NCI-H2227 (cell line): ENCODE measurements at regions not wholly inside any gene's neighbourhood (a gene's known extent, or its start where the extent isn't known, plus 50 kb on each side); places are given as distances from the start of the nearest gene placed in this dataset.

Source experiments
- DNase-seq: peaks from one replicate; lab custom pipeline; 2025; ENCODE audit not compliant: unreplicated experiment; lab: John Stamatoyannopoulos, UW

DNA sequence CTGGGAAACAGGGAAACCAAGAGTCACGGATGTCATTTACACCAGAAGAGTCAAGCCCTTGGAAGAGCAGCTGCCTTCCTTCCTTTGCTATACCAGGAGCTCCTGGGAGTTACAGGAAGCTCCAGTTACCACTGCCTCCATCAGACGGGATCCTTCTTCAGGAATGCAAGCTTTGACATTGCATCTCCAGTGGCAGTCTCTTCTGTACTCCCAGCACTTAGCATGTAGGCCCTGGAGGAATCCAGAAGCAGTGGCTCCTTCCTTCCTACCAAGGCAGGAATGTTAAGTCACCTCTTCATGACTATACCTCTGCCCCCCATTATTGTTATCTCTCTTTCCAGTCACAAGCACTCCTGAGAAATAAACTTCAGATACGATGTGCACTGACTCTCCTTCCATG is 836.0 kb downstream of the MAFB start:
- DNase-seq, result no peak

DNA sequence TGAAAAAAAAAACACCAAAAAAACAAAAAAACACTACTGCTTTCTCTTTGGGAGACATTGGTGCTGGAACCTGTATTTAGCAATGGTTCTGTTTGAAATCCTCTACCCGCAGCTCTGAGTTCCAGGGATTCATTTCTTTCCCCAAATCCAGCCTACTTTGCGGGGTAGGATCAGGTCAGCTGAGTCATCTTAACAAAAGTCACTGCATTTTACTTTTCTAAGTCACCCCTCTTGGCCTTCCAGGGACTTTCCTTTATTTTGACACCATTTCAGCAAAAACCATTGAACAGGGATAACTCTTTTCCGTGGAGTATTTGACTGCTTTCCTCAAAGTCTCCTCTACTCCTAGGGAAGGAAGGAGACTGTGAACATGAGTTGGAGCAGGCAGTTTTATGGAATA is 837.6 kb downstream of the MAFB start:
- no peak for DNase-seq

DNA sequence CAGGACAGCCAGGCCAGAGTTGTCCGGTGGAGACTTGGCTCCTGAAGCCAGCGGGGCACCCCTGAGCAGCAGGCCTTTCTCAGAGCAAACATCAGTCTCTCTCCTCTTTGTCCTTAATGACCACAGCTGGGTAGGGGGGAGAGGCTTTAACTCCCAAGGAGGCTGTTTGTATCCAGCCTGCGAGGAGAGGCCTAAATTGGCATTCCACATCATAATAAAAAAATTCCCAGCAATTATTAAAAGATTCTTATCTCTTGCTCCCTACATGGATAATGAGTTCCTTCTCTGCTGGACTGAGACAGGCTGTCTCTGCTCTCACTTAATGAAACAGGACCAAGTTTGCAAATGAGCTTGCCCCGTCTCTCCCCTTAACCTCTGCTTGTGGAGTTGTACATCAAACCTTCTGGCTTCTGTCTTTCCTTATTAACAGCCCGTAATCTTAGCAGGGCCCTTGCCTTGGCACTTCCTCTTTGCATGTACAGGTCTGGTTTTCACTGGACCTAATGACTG is 838.2 kb downstream of the MAFB start:
- no peak for DNase-seq

DNA sequence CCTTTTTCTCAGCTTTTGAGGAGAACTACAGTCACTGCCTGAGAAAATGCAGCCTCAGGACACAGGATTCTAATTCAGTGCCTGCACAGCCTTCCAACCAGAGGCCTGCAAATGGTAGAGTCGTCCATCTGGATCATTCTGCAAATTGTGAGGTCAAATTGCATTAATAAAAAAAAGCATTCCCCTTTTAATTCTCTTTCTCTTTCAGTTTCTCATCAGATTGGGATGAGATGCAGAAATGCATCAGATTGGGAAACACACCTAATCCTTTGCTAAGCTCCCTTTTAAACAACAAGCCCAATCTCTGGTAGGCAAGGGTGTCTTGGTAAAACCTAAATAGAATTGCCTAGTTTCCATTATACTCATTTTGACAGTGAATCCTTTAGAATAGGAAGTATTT is 838.8 kb downstream of the MAFB start:
- no peak for DNase-seq

DNA sequence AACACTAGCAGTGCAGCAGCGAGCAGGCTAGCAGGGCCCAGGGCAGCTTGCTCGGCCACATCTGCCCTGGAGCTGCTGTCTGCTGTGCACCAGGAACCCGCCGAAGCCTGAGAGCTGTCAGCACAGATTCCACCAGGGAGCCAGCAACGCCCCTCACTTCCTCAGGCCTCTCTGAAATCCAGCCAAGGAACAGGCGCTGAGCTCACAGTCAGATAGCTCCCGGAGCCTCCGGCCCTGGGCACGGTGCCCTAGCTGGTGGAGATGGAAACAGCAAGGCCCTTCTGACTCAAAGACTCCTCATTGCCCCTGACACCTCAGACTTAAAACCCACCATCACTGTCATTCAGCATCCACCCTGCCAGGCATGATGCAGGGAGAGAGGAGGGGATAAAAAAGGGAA is 839.4 kb downstream of the MAFB start:
- peak; percentile 62 for DNase-seq

DNA sequence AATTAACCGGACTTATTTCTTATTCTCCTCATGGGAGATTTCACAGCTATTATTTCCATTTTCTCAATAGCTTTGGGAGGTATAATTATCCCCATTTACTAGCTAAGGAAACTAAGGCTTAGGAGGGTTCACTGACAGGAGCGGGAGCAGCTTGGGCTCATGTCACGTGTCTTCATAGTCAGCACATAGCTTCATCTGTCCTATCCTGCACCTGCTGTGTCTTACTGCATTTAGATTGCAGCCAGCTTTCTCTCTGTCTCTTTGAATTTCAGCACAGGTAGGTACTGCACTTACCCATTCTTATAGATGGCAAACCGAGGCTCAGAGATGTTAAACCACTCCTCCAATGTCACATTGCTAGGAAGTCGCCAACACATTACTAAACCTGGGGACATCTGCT is 839.9 kb downstream of the MAFB start:
- DNase-seq, result peak; percentile 23

DNA sequence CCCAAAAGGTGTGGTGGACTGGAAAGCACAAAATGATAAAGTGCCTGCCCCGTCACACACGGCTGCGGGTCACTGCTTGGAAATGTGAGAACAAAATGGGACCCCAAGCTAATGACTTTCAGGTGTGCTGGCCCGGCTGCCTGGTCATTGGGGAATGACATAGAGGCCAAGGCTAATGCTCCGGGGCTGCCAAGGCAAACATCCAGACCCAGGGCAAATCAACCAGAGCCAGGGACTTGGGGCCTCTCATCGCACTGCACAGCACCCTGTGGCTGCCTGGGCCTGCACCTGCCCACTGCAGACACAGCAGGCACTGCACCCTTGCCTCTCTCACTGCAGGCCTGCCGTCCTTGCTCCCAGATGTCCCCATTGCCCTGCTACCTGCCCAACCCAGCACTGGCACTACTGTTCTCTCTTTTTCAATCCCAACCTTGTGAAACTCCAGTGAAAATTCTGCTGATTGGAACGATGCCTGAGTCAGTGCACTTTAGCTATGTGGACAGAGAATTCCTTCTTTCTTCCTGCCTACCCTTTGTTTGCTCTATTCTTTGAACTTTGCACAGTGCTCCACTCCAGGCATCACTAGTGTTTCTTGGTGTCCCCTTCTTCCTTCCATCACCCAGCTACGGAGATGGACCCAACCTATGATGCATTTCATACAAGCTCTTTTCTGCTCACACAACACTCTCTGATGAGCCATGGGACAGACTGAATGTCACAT is 849.5 kb downstream of the MAFB start:
- DNase-seq, result no peak

DNA sequence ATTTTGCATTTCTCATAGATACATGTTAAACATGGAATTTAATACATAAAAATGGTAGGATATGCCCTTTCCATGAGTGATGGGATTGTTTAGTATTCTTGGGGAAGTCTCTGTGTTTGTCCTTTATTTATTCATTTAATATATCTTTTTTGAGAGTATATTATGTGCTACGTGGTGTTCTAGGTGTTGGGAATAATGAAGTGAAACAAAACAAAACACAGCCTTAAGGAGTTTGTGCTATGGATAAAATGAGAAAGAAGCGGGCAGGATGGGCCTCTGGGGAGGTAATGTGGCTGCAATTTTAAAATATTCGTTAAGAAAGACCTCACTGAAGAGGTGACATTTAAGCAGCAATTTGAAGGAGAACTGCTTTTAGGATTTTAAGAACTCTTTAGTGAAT is 851.5 kb downstream of the MAFB start:
- no peak for DNase-seq

DNA sequence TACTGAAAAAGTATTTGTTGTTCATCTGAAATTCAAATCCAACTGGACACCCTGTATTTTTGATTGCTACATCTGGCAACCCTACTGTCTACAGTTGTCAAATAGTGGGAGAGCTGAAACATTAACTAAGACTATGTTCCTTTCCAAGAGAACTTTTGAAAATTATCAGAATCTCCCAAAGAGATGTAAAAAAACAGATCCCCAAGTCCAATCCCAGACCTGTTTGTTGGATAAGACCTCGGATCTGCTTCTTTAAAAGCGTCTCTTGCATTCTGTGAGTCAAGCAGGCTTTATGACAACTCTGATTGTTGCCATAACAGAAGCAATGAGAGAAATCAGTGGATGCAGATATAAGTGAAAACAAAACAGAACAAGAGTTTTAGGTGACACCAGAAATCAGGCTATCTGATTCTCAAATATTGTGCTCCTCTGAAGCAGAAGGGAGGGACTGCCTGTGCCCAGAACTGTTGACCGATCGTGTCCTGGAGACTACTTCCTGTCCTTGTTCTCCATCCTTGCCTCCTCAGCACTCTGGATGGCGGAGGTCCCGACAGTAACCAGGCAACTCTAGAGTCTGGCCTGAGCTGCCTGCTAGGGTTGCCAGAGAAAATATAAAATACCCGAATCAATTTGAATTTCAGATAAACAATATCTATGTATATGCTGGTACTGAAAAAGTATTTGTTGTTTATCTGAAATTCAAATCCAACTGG is 853.8 kb downstream of the MAFB start:
- no peak for DNase-seq

DNA sequence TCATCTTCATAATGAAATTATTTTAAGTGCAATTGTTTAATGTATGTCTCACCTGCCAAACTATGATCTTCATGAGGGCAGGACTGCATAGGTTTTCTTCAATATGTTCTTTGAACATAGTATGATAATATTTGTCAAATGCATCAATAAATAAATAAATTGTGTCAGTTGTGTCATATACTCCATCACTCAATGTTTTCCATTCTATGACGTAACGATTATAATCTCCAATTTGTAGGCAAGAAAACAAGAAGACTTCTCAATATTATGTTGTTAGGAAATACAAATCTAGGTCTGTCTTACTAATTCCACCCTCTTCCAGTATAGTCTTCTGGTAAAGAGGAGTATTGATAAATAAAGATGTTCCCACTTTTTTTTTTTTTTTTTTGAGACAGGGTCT is 858.1 kb downstream of the MAFB start:
- no peak for DNase-seq

DNA sequence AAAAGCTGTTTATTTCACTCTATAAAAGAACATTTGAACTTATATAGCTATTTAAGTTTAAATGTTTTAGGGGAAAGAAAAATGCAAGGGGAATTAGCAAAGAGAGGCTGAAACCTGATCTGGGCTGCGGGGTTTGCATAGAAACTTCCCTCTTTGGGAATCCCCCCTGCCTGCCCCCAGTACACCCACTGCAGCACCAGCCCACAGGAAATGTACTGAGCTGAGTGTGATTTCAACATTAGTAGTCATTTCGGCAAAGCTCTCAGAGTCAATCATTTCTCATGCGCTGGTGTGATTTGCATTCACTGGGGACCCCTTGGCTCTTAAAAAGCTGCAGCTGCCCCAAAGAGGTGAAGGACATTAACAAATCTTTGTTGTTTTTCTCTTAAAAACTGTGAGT is 859.4 kb downstream of the MAFB start:
- no peak for DNase-seq

DNA sequence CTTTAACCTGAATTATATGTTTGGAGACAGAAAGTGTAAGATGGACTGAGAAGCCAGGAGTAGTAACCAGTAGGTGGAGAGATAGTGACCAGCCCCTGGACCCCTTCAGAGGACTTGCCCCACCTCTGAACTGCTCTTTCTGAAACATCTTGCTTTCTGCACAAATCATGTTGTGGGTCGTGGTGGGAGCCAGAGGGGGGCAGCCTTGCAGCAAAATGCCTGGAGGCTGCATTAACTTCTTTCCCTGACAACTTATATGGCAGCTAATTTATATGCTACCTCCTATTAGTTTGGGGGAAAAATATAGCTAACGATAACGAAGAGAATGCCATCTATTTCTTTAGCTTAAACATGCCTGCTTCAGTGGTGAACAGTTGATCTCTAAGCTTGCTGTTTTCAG is 859.8 kb downstream of the MAFB start:
- no peak for DNase-seq

DNA sequence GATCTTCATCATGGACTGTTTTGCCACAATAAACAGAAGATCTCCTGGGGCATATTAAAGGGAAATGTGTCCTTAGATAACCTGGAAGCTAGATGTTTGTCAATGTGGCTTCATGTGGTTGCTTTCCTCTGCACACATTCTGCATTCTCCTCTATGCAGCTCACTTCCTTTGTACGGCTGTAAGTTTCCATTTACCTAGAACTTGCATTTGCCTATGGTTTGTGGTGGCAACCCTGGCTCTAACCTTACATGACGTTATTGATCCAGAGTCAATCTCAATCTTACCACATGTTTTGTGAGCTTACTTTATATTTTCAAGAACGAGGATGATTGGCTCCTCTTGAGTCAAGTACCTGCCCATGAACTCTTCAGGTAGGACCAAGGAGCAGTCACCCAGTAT is 863.1 kb downstream of the MAFB start:
- no peak for DNase-seq

DNA sequence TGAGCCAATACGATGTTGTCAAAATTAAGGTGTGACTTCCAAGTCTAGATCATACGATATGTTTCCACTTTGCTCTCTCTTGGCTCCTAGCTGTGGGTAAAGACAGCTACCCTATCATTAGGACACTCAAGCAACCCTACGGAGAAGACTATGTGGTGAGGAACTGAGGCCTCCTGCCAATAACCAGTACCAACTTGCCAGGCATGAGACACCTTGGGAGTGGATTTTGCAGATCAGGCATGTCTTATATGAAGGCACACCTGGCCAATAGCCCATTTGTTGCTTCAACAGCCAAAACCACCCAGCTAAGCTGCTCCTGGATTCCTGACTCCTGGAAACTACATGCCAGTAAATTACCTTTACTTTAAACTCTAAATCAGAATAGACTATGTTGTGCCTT is 863.4 kb downstream of the DHX35 start:
- DNase-seq, result no peak

DNA sequence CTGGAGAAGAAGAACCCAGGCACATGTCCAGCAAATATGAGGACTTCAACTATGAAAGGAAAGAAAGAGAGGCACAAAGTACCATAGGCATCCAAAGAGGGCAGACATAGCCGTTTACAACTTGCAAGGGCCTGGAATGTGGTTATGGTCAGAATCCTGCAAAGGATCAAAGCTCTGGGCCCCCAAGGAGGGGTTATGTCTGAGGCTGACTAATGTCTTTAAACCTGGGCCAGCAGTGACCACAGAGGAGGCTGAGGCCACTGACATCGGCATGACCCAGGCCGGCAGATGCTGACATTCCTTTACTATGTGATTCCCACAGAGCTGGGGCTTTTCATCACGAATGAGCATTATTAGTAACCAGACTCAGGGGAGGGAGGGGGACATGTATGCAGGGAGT is 861.1 kb downstream of the DHX35 start:
- DNase-seq, result no peak

DNA sequence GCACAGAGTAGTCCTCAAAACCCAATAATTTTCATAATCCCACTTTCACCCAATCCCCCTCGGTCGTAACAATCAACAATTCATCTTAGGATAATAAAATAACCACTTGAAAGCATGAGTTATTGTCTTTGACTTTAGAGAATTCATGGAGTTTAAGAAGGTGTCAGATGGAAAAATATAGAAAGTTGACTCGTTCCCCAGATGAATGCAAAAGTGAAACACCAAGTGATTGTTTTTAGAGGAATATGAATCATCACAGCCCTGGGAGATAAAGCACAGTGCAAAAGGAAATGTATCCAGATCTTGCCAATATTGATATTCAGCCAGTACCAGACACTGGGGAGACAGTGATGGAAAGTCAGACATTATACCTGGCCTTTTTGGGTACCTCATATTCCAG is 860.5 kb downstream of the DHX35 start:
- DNase-seq, result no peak

DNA sequence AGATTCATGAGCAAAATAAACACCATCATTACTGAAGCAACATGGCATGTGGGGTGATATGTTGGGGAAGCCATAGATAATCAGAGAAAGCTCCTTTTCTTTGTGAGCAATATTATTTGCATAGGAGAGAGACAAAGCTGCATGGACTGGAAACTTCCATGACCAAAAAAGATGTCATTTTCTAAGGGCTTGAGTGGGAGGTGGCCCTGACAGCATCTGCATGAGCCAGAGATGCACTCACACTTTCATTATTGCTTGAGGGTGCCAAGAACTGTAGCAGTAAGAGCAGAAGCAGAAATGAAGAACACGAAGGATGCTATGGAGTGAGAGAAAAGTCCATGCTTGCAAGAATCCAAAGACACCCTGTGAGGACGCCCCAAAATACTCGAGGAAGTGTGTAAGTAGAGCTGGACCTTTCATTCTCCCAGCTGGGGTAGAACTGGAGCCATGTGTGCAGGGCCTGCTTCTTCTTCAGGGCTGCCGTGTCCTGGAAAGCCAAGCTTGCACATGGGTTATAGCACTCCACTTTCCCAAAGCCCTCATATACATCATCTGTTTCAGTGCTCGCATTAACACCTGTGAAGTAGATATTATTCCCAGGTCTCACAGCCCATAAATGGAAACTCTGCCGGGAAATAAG is 851.2 kb downstream of the DHX35 start:
- no peak for DNase-seq

DNA sequence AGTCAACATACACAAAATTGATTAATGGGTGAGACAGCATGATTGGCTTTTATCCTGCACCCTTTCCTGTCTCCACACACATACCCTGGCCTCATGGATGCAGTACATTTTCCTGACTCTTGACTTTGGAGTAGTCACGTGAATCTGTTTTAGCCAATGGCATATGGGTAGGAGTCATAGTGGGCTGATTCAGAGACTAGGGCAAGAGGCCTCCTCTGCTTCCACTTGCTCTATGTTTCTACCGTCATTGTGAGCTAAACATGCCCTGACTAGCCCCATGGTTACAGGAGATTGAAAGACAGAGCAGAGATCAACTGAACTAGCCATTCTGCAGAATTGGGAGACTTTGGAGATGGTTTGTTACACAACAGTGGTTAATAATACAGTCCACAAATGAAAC is 850.0 kb downstream of the DHX35 start:
- no peak for DNase-seq

DNA sequence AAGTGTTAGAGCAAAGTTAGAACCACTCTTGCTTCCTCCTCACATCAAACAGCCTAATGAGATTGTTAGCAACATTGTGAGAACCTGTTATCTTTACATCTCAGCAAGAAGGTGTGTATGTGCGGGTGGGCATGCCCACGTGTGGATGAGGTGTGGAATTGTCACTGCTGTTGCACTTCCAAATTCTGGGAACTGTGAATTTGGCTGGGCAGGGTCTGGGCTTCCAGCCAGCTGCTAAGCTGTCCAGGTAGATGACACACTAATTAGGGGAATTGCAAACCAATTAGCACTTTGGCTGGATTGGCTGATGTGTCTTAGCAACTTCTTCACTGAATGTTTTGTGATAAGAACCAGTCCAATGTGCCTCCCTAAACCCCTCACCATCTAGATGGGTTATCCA is 848.2 kb downstream of the DHX35 start:
- no peak for DNase-seq

DNA sequence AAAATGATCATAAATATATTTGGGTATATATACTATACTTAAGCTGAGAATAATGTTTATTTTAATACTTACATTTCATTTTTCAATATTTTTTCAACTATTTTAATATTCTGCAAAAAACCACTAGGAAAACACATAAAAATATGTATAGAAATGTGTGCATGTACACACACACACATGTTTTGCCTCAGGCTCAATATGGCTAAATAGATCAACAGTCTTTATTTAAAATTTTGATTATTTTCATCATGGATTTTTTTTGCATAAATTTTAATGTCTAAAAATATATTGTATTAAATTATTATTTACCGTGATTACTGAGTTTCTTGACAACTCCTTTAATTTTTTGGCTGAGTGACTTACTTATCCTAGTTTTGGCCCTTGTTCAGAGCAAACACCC is 846.5 kb downstream of the DHX35 start:
- DNase-seq, result no peak

DNA sequence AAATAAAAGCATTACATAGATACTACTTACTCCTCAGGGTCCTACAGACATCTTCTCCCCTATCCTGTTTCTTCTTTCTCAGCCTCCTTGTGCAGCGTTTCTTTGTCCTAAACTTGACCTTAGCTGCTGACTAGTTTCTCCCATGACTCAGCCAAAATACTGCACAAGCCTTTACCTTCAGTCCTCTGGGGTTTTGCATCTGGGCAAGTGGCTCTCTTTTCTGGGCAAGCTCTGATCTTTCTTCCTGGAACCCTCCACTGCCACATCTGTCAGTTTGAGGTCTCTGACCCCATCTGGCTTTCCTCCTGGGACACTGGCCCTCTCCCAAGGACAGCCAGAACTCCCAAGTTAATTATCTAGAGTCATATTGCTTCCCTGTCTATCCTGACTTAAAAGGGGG is 838.4 kb downstream of the DHX35 start:
- no peak for DNase-seq

DNA sequence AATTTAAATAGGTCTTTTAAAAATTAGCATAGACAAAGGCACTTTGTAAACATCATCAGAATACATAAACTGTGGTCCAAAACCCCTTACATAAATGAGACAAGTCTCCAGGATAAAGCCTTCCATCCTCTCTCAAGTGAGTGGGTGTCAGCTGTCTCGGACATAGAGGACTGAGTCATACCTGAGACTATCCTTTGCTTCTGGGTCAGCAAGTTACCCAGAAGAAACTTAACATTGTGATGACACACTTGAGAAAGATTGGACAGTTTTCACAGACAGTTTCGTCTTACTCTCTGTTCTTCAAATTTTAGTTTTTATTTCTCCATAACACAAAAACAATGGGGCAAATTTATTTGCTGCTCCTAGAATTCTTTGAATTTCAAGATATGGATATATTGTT is 838.0 kb downstream of the DHX35 start:
- no peak for DNase-seq
